Loucy (cell line): ENCODE measurements at regions not wholly inside any gene's neighbourhood (a gene's known extent, or its start where the extent isn't known, plus 50 kb on each side); places are given as distances from the start of the nearest gene placed in this dataset.

ENCODE experiments used
- H2AFZ ChIP-seq: fragments of 200-600 bp; sonication (generic); 2 replicates; pipeline ENCODE4 v1.6.0; 2016; ENCODE audit warnings: antibody characterized with exemption, mild to moderate bottlenecking, low read length, moderate library complexity
- H3F3A ChIP-seq: fragments of 200-600 bp; 2 replicates; pipeline ENCODE4 v1.6.0; 2016; ENCODE audit warnings: antibody characterized with exemption, low read depth, mild to moderate bottlenecking
- H3K27me3 ChIP-seq: fragments of 200-600 bp; sonication (generic); 2 replicates; pipeline ENCODE4 v1.6.1; 2014; ENCODE audit warnings: low read length, mild to moderate bottlenecking; ENCODE audit not compliant: insufficient read depth, poor library complexity, severe bottlenecking
- H3K36me3 ChIP-seq: fragments of 200-600 bp; sonication (generic); 2 replicates; pipeline ENCODE4 v1.6.1; 2016; ENCODE audit warnings: low read length; ENCODE audit not compliant: insufficient read depth
- H3K4me1 ChIP-seq: fragments of 200-600 bp; sonication (generic); 2 replicates; pipeline ENCODE4 v1.5.1; 2014; ENCODE audit warnings: low read length, mild to moderate bottlenecking; ENCODE audit not compliant: insufficient read depth, poor library complexity, severe bottlenecking
- H3K4me2 ChIP-seq: fragments of 200-600 bp; sonication (generic); 2 replicates; pipeline ENCODE4 v1.6.0; 2014; ENCODE audit warnings: antibody characterized with exemption, low read length, low read depth, mild to moderate bottlenecking; ENCODE audit not compliant: poor library complexity, severe bottlenecking
- H3K4me3 ChIP-seq: fragments of 200-600 bp; sonication (generic); 2 replicates; pipeline ENCODE4 v1.5.1; 2014; ENCODE audit warnings: low read length, mild to moderate bottlenecking, mixed read lengths; ENCODE audit not compliant: poor library complexity, severe bottlenecking
- H3K79me2 ChIP-seq: fragments of 200-600 bp; sonication (generic); 2 replicates; pipeline ENCODE4 v1.6.1; 2014; ENCODE audit warnings: low read length; ENCODE audit not compliant: insufficient read depth
- H3K9ac ChIP-seq: fragments of 200-600 bp; sonication (generic); 2 replicates; pipeline ENCODE4 v1.6.0; 2014; ENCODE audit warnings: mild to moderate bottlenecking, low read depth, low read length, moderate library complexity; ENCODE audit not compliant: poor library complexity, severe bottlenecking
- H3K9me2 ChIP-seq: fragments of 200-600 bp; sonication (generic); replicated peaks from 2 replicates; pipeline ENCODE4 v1.6.1; 2016; ENCODE audit warnings: low read depth, low read length, mixed read lengths
- H3K9me3 ChIP-seq: fragments of 200-600 bp; sonication (generic); 2 replicates; pipeline ENCODE4 v1.6.1; 2014; ENCODE audit warnings: mild to moderate bottlenecking, antibody characterized with exemption, low read length, low read depth; ENCODE audit not compliant: insufficient read depth
- H4K20me1 ChIP-seq: fragments of 200-600 bp; sonication (generic); 2 replicates; pipeline ENCODE4 v1.6.0; 2014; ENCODE audit warnings: antibody characterized with exemption, low read length, mild to moderate bottlenecking; ENCODE audit not compliant: insufficient read depth, poor library complexity, severe bottlenecking
- EZH2phosphoT487 ChIP-seq: fragments of 200-600 bp; IDR thresholded peaks from 2 replicates; pipeline ENCODE4 v1.6.1; 2018; ENCODE audit warnings: antibody characterized with exemption, mild to moderate bottlenecking, moderate library complexity, borderline replicate concordance
- TF ChIP-seq, protein P1 (sequence below): fragments of 200-600 bp; sonication (generic); conservative IDR thresholded peaks from 2 replicates; pipeline ENCODE4 v1.5.1; 2014; ENCODE audit warnings: mild to moderate bottlenecking, antibody characterized with exemption, low read length

DNA sequence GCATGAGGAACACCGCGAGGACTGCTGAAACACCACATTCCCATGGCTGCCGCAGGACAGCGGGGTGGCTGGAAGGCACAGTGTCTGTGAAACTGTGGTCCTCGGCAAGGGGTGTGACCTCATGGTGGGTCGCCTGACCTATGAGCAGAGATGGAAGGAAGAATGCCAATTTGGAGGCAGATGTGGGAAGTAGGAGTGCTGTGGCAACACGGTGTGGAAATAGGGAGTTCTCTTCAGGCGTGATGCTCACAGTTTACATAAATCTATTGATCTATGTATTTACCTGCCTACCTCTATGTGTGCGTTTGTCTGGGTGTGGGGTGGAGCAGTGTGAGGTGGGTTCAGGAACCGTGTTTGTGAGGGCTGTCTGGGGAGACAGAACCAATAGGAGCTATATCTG is 62.3 kb upstream of the LSM6 start:
- Histone ChIP-seq H2AFZ (no peak overlapping the region), H3K79me2 (no peaks in the 10 kb centered on the region), H3K36me3 (no peaks in the 10 kb centered on the region), H3K9ac (no peak overlapping the region), H4K20me1 (no peaks in the 10 kb centered on the region), H3K4me2 (no peak overlapping the region), H3K9me3 (no peaks in the 10 kb centered on the region), H3K4me3 (no peak overlapping the region), H3K9me2 (no peaks in the 10 kb centered on the region), H3K4me1 (no peaks in the 10 kb centered on the region), H3K27me3 (no peaks in the 10 kb centered on the region), H3F3A (no peaks in the 10 kb centered on the region)
- TF ChIP-seq, protein P1, sequence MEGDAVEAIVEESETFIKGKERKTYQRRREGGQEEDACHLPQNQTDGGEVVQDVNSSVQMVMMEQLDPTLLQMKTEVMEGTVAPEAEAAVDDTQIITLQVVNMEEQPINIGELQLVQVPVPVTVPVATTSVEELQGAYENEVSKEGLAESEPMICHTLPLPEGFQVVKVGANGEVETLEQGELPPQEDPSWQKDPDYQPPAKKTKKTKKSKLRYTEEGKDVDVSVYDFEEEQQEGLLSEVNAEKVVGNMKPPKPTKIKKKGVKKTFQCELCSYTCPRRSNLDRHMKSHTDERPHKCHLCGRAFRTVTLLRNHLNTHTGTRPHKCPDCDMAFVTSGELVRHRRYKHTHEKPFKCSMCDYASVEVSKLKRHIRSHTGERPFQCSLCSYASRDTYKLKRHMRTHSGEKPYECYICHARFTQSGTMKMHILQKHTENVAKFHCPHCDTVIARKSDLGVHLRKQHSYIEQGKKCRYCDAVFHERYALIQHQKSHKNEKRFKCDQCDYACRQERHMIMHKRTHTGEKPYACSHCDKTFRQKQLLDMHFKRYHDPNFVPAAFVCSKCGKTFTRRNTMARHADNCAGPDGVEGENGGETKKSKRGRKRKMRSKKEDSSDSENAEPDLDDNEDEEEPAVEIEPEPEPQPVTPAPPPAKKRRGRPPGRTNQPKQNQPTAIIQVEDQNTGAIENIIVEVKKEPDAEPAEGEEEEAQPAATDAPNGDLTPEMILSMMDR = no peak

DNA sequence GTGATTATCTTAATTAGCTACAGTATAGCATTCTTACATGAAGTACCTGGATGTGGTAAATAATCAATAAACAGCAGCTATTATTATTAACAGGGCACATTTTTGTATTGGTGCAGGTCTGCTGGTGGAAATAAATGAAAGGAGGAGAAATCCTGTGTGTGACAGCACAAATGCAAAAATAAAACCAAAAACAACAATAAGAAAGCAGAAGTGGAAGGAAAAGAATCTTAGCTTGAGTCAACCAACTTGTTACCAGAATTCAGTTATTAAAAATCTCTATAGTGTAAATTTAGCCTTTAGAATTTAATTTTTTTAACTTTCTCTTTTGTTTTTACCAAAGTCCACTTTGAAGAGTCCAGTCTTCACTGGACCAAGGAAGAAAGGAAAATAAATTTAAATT is 63.1 kb upstream of the LSM6 start:
- H3K27me3 ChIP-seq = no peaks in the 10 kb centered on the region
- H3K36me3 ChIP-seq = no peaks in the 10 kb centered on the region
- H3K4me1 ChIP-seq = no peaks in the 10 kb centered on the region
- no peaks in the 10 kb centered on the region for H3K79me2 ChIP-seq
- H3K4me3 ChIP-seq = no peak overlapping the region
- no peaks in the 10 kb centered on the region for H4K20me1 ChIP-seq
- no peak for TF ChIP-seq EZH2phosphoT487
- TF ChIP-seq, protein P1 = no peak
- no peak overlapping the region for H2AFZ ChIP-seq
- no peak overlapping the region for H3K4me2 ChIP-seq
- H3K9me3 ChIP-seq = no peaks in the 10 kb centered on the region
- no peaks in the 10 kb centered on the region for H3F3A ChIP-seq
- H3K9me2 ChIP-seq = no peaks in the 10 kb centered on the region
- no peak overlapping the region for H3K9ac ChIP-seq

DNA sequence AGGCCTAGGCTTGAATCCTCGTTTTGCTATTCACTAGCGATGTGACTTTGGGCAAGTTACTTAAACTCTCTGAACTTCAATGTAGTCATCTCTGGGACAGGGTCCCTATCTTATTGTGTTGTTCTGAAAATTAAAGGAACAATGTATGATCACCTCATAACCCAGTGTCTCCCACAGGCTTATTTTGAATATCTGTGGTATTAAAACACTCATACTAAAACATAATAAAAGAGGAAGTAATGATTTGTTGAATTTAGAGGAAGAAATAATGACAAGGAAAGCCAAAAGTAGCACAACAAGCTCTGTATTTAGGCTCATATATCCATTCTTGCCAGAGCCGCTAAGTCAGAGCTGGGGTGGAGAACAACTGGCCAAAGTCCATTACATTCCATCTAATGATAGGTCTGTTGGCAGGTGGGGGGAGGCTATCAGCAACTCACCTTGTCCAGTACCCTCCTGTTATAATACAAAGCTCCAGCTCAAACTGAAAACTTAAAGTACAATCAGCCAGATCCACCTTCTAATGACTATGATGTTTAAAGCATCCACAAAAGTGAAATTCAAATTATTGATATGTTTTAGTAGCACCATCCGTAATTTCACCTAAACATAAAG is 64.5 kb upstream of the LSM6 start:
- Histone ChIP-seq H3K4me2 (no peak overlapping the region), H3K27me3 (no peaks in the 10 kb centered on the region), H3K4me1 (no peaks in the 10 kb centered on the region), H3K79me2 (no peaks in the 10 kb centered on the region), H3K9me2 (no peaks in the 10 kb centered on the region), H3K9ac (no peak overlapping the region), H3K9me3 (no peaks in the 10 kb centered on the region), H3K36me3 (no peaks in the 10 kb centered on the region), H2AFZ (no peak overlapping the region), H3K4me3 (no peak overlapping the region), H3F3A (no peaks in the 10 kb centered on the region), H4K20me1 (no peaks in the 10 kb centered on the region)
- TF ChIP-seq, protein P1 = no peak
- TF ChIP-seq EZH2phosphoT487 = no peak
